ENCODE measurements at regions not wholly inside any gene's neighbourhood (a gene's known extent, or its start where the extent isn't known, plus 50 kb on each side); places are given as distances from the start of the nearest gene placed in this dataset.
A peak's percentile ranks its signal among the peaks of the same experiment; 100 is the strongest.
"Not testable (repeated sequence)": the region's sequence is repeated elsewhere in the genome, so short reads cannot be mapped to it uniquely, and the experiment has no call there.

DNA sequence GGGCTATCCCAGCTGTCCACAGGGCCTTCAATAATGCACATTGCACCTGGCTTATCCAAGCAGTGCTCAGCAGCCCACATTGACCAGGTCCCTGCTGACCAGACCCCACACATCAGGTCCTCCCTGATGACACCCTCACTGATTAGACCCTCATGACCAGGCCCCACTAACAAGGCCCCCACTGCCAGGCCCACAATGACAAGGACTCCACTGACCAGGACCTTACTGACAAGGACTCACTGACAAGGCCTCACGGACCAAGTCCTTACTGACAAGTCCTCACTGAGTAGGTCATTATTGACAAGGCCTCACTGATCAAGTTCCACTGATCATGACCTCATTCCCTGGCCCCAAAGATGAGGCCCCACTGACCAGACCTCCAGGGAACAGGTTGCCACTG is 3837.8 kb upstream of the OR11H1 start:
- not testable (repeated sequence) for DNase-seq (ENCODE audit: low spot score)

GRCh38 chr22:11703588-11703987 is 3824.4 kb upstream of the OR11H1 start:
- DNase-seq (ENCODE audit: low spot score), result peak; percentile 0

- not testable (repeated sequence) for DNase-seq (ENCODE audit: low spot score)
Observed at GRCh38 chr22:11706826-11707225, 3821.2 kb upstream of the OR11H1 start.
